ENCODE measurements at regions not wholly inside any gene's neighbourhood (a gene's known extent, or its start where the extent isn't known, plus 50 kb on each side); places are given as distances from the start of the nearest gene placed in this dataset.

GRCh38 chr6:79814940-79815339 lies 132.4 kb downstream of the ELOVL4 start:
- no peak overlapping the region for H3K27ac ChIP-seq
- H3K9me3 ChIP-seq, result no peaks in the 10 kb centered on the region
- no peak for TF ChIP-seq CTCF (IDR thresholded peaks at IDR 0.05)

DNA sequence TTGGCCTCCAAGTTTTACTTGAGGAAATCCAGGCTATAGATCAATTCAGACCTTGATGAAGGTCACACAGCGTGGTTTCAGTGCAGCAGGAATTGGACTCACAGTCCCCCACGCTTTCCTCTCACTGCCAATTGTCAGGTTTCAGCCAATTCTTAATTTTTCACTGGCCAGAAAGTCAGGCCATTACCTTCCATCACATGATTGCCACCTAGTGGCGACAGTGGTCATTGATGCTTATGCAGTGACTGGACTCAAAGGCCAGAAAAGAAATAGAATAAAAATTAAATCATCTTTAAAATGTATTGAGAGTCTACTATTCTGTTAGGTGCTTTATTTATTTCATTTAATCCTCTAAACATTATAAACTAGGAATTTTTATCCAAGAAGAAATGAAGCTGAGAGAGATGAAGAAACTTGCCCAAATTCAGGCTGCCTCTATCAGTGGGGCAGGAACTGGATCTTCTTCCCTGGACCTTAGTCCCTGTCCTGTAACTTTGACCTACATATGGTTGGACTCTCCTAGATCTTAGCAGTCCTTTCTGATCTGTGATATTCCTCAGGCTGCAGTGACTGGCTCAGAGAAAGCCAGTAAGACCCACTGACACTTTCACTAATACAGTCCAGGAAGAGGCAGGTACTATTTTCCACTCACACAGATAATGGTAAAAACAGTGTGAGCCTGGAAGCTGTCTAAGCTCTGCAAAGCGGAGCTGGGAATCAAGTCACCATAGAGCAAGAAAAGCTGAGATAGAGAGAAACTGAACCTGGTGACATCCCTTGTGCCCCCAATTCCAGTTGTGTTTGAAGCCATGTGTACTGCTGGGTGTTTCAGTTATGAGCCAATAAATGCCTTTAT lies 133.3 kb downstream of the ELOVL4 start:
- H3K4me3 ChIP-seq (ENCODE audit: low read depth in 1 of 2, low read length in 1 of 2), result no peak overlapping the region
- no peaks in the 10 kb centered on the region for H3K4me1 ChIP-seq (ENCODE audit: control insufficient read depth in 1 of 2, insufficient read depth in 1 of 2, low read depth in 1 of 2, low read length in 1 of 2)
- no peak overlapping the region for H3K27ac ChIP-seq
- H3K27me3 ChIP-seq, result peaks cover 14% of the 10 kb centered on the region
- no peaks in the 10 kb centered on the region for H3K36me3 ChIP-seq
- TF ChIP-seq CTCF (IDR thresholded peaks at IDR 0.05), result peak; percentile 19
- H3K9me3 ChIP-seq, result no peaks in the 10 kb centered on the region

More at GRCh38 chr6:79814940-79815339, 132.4 kb downstream of the ELOVL4 start:
- Histone ChIP-seq H3K36me3 (no peaks in the 10 kb centered on the region), H3K27me3 (peaks cover 13% of the 10 kb centered on the region), H3K4me3 (ENCODE audit: low read depth in 1 of 2, low read length in 1 of 2) (no peak overlapping the region), H3K4me1 (ENCODE audit: control insufficient read depth in 1 of 2, insufficient read depth in 1 of 2, low read depth in 1 of 2, low read length in 1 of 2) (no peaks in the 10 kb centered on the region)

- no peak overlapping the region for H3K27ac ChIP-seq
- no peaks in the 10 kb centered on the region for H3K36me3 ChIP-seq
- no peaks in the 10 kb centered on the region for H3K9me3 ChIP-seq
- H3K4me3 ChIP-seq (ENCODE audit: low read depth in 1 of 2, low read length in 1 of 2), result no peak overlapping the region
- H3K27me3 ChIP-seq, result peaks cover 14% of the 10 kb centered on the region
- no peaks in the 10 kb centered on the region for H3K4me1 ChIP-seq (ENCODE audit: control insufficient read depth in 1 of 2, insufficient read depth in 1 of 2, low read depth in 1 of 2, low read length in 1 of 2)
- no peak for TF ChIP-seq CTCF (IDR thresholded peaks at IDR 0.05)
Observed at GRCh38 chr6:79813143-79813850, 134.1 kb downstream of the ELOVL4 start.

DNA sequence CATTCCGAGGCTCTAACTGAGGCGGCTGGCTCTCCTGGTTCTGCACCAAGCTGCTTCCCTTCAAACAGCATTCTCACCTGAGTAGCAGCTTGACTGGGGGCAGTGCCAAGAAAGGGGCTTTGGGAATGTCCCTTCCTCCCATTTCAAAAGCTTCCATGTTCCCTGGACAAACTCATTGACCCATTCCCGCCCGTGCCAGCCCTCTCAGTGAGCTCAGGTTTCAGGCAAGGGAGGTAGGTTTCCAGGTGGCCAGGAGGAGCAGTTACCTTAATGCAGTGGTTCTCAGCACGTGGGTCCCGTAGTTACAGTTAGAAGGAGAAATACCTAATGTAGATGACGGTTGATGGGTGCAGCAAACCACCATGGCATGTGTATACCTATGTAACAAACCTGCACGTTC lies 135.2 kb downstream of the ELOVL4 start:
- Histone ChIP-seq H3K4me1 (ENCODE audit: control insufficient read depth in 1 of 2, insufficient read depth in 1 of 2, low read depth in 1 of 2, low read length in 1 of 2) (no peaks in the 10 kb centered on the region), H3K27ac (no peak overlapping the region), H3K36me3 (no peaks in the 10 kb centered on the region), H3K9me3 (no peaks in the 10 kb centered on the region), H3K27me3 (peaks cover 14% of the 10 kb centered on the region), H3K4me3 (ENCODE audit: low read depth in 1 of 2, low read length in 1 of 2) (no peak overlapping the region)
- TF ChIP-seq CTCF (IDR thresholded peaks at IDR 0.05), result no peak

DNA sequence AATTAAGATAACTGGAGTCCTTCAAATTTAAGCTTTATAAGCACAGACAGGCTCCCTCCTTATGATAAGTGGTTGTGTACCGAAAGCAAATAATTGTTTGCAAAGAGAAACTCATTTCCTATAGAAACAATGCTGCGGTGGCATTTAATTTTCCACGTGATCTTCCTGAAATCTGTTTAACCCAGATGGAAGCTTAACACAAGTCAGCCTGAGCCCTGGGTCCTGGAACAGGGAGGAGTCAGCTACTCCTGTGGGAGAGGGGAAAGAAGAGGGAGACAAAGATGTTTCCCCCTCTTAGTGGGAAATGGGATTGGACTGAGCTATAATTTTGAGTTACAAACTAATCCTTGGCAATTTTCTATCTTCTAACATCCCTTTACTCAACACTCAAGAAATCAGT lies 136.5 kb downstream of the ELOVL4 start:
- H3K4me1 ChIP-seq (ENCODE audit: control insufficient read depth in 1 of 2, insufficient read depth in 1 of 2, low read depth in 1 of 2, low read length in 1 of 2), result no peaks in the 10 kb centered on the region
- peaks cover 14% of the 10 kb centered on the region for H3K27me3 ChIP-seq
- H3K36me3 ChIP-seq, result no peaks in the 10 kb centered on the region
- peaks cover 3% of the 10 kb centered on the region for H3K9me3 ChIP-seq
- no peak for TF ChIP-seq CTCF (IDR thresholded peaks at IDR 0.05)
- no peak overlapping the region for H3K4me3 ChIP-seq (ENCODE audit: low read depth in 1 of 2, low read length in 1 of 2)
- H3K27ac ChIP-seq, result no peak overlapping the region

Data from neutrophil (primary cell).